K562 (cell line): ENCODE measurements at regions not wholly inside any gene's neighbourhood (a gene's known extent, or its start where the extent isn't known, plus 50 kb on each side); places are given as distances from the start of the nearest gene placed in this dataset.

ENCODE experiments used
- BCOR ChIP-seq: fragments of 450-650 bp; IDR thresholded peaks from 2 replicates; pipeline ENCODE4 v1.6.1; 2016
- ETV5 ChIP-seq: sonication (generic); formaldehyde crosslinking; IDR thresholded peaks from 2 replicates; pipeline ENCODE4 v1.4.0; 2020; ENCODE audit warnings: low read depth, mild to moderate bottlenecking, missing genetic modification reagents
- FOXA3 ChIP-seq, 2 experiments: fragments of 450-650 bp in 1 of 2; sonication (generic) in 1 of 2; formaldehyde crosslinking; IDR thresholded peaks in 1 of 2; conservative IDR thresholded peaks in 1 of 2; 2 replicates each; pipeline versions ENCODE4 v1.4.0 to v1.8.0; 2020 to 2022; ENCODE audit warnings: mild to moderate bottlenecking in 2 of 2, missing genetic modification reagents in 1 of 2
- POLR2AphosphoS5 ChIP-seq: IDR thresholded peaks from 2 replicates; pipeline ENCODE4 v1.6.1; 2011; ENCODE audit warnings: mild to moderate bottlenecking, low read depth, low read length, moderate library complexity; ENCODE audit not compliant: control insufficient read depth, insufficient read depth
- SMARCA4 ChIP-seq: fragments of 450-650 bp; IDR thresholded peaks from 2 replicates; pipeline ENCODE4 v1.6.1; 2016
- SREBF2 ChIP-seq: sonication (generic); formaldehyde crosslinking; IDR thresholded peaks from 2 replicates; pipeline ENCODE4 v1.4.0; 2020; ENCODE audit warnings: mild to moderate bottlenecking, missing genetic modification reagents
- ZNF24 ChIP-seq: fragments of 450-650 bp; IDR thresholded peaks from 2 replicates; pipeline ENCODE4 v1.6.1; 2016
- ZZZ3 ChIP-seq: fragments of 450-650 bp; IDR thresholded peaks from 2 replicates; pipeline ENCODE4 v1.6.1; 2016; ENCODE audit warnings: antibody characterized with exemption, mild to moderate bottlenecking, moderate library complexity
- TF ChIP-seq, protein P1 (sequence below): IDR thresholded peaks from 2 replicates; pipeline ENCODE4 v1.6.1; 2012; ENCODE audit warnings: low read depth, low read length, improper control_type of control experiment, borderline replicate concordance

DNA sequence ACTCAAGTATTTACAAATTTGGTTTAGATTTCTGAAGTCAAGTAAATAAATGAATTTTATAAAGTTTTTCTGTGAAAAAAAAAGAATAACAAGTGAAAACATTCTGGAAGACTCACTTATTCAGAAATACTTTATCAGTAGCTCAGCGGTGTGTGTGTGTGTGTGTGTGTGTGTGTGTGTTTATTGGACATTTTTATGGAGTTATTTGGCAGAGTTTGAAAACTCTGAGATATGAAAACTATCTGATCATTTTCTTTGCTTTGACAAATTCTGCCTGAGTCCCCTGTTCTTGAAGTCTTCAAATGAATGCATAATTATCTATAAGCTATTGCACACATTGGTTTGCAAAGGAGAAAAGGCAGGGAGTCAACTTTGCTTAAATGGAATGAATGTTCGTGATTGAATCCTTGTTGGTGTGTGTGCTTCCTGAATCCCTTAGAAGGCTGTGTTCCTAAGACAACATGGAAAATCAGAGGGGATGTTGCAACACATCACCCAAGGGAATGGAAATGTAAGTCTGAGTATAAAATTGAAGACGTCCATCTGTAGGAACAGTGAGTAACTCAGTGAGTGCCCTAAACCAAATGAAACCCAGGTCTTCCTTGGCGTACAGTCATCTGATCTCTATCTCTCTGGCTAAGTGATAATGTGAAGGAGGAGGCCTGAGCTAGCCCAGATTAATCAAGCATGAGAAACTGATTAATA is 160.9 kb downstream of the REEP3 start:
- TF ChIP-seq ZZZ3: no peak
- no peak for TF ChIP-seq BCOR
- no peak for TF ChIP-seq POLR2AphosphoS5
- no peak for TF ChIP-seq SMARCA4
- TF ChIP-seq ZNF24: no peak
- TF ChIP-seq SREBF2 (CRISPR knock-in tag): no peak
- no peak for TF ChIP-seq ETV5 (CRISPR knock-in tag)
- no peak for TF ChIP-seq FOXA3 (CRISPR knock-in tag; conservative IDR thresholded peaks at IDR 0.05 in 1 of 2, IDR thresholded peaks at IDR 0.05 in 1 of 2)
- TF ChIP-seq, protein P1, sequence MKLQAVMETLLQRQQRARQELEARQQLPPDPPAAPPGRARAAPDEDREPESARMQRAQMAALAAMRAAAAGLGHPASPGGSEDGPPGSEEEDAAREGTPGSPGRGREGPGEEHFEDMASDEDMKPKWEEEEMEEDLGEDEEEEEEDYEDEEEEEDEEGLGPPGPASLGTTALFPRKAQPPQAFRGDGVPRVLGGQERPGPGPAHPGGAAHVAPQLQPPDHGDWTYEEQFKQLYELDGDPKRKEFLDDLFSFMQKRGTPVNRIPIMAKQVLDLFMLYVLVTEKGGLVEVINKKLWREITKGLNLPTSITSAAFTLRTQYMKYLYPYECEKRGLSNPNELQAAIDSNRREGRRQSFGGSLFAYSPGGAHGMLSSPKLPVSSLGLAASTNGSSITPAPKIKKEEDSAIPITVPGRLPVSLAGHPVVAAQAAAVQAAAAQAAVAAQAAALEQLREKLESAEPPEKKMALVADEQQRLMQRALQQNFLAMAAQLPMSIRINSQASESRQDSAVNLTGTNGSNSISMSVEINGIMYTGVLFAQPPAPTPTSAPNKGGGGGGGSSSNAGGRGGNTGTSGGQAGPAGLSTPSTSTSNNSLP: no peak
